ENCODE measurements at regions not wholly inside any gene's neighbourhood (a gene's known extent, or its start where the extent isn't known, plus 50 kb on each side); places are given as distances from the start of the nearest gene placed in this dataset.

GRCh38 chr11:109818290-109818689 is 274.9 kb upstream of the ZC3H12C start:
- no peak for TF ChIP-seq CTCF (conservative IDR thresholded peaks at IDR 0.05)
- no peak overlapping the region for H3K4me3 Mint-ChIP-seq
- no peak overlapping the region for H3K27ac ChIP-seq (ENCODE audit: low read depth, low read length)
- WGBS, 2 experiments (ENCODE audit: insufficient coverage in 1 of 2, insufficient read length in 1 of 2), result 96 to 97% methylated on average over 10 of the region's 10 CpGs
- no peaks in the 10 kb centered on the region for H3K27me3 ChIP-seq (ENCODE audit: control insufficient read depth, insufficient read depth, low read length, poor library complexity, severe bottlenecking)
- H3K9me3 Mint-ChIP-seq, result no peaks in the 10 kb centered on the region
- H3K36me3 ChIP-seq (ENCODE audit: control insufficient read depth, insufficient read depth, low read length), result no peaks in the 10 kb centered on the region
- no peaks in the 10 kb centered on the region for H3K36me3 Mint-ChIP-seq (ENCODE audit: low read depth)
- H3K27ac Mint-ChIP-seq, result no peak overlapping the region
- no peak for DNase-seq
- H3K4me3 ChIP-seq (ENCODE audit: low read length), result no peak overlapping the region
- no peak overlapping the region for H3K9ac ChIP-seq (ENCODE audit: extremely low read depth, low read length, poor library complexity, severe bottlenecking)
- H3K4me1 Mint-ChIP-seq, result peaks cover 5% of the 10 kb centered on the region
- no peaks in the 10 kb centered on the region for H3K27me3 Mint-ChIP-seq (ENCODE audit: insufficient read depth)
- no peaks in the 10 kb centered on the region for H3K9me3 ChIP-seq (ENCODE audit: control insufficient read depth, low read length)
- no peaks in the 10 kb centered on the region for H3K4me1 ChIP-seq (ENCODE audit: control insufficient read depth, insufficient read depth, low read length)

GRCh38 chr11:109819410-109819809 is 273.8 kb upstream of the ZC3H12C start:
- Mint-ChIP-seq H3K36me3 (ENCODE audit: low read depth) (no peaks in the 10 kb centered on the region), H3K4me3 (no peak overlapping the region), H3K9me3 (no peaks in the 10 kb centered on the region), H3K27ac (no peak overlapping the region), H3K4me1 (peaks cover 5% of the 10 kb centered on the region), H3K27me3 (ENCODE audit: insufficient read depth) (no peaks in the 10 kb centered on the region)
- Histone ChIP-seq H3K36me3 (ENCODE audit: control insufficient read depth, insufficient read depth, low read length) (no peaks in the 10 kb centered on the region), H3K4me1 (ENCODE audit: control insufficient read depth, insufficient read depth, low read length) (no peaks in the 10 kb centered on the region), H3K9ac (ENCODE audit: extremely low read depth, low read length, poor library complexity, severe bottlenecking) (no peak overlapping the region), H3K9me3 (ENCODE audit: control insufficient read depth, low read length) (no peaks in the 10 kb centered on the region), H3K27ac (ENCODE audit: low read depth, low read length) (no peak overlapping the region), H3K4me3 (ENCODE audit: low read length) (no peak overlapping the region), H3K27me3 (ENCODE audit: control insufficient read depth, insufficient read depth, low read length, poor library complexity, severe bottlenecking) (no peaks in the 10 kb centered on the region)
- no peak for TF ChIP-seq CTCF (conservative IDR thresholded peaks at IDR 0.05)
- DNase-seq, result peak; percentile 41
- WGBS, 2 experiments (ENCODE audit: insufficient coverage in 1 of 2, insufficient read length in 1 of 2), result 71 to 100% methylated on average over 1 to 2 of the region's 3 CpGs

- Histone ChIP-seq H3K27ac (ENCODE audit: low read depth, low read length) (no peak overlapping the region), H3K9me3 (ENCODE audit: control insufficient read depth, low read length) (no peaks in the 10 kb centered on the region), H3K9ac (ENCODE audit: extremely low read depth, low read length, poor library complexity, severe bottlenecking) (no peak overlapping the region), H3K4me1 (ENCODE audit: control insufficient read depth, insufficient read depth, low read length) (no peaks in the 10 kb centered on the region), H3K27me3 (ENCODE audit: control insufficient read depth, insufficient read depth, low read length, poor library complexity, severe bottlenecking) (no peaks in the 10 kb centered on the region), H3K4me3 (ENCODE audit: low read length) (no peak overlapping the region), H3K36me3 (ENCODE audit: control insufficient read depth, insufficient read depth, low read length) (no peaks in the 10 kb centered on the region)
- TF ChIP-seq CTCF (conservative IDR thresholded peaks at IDR 0.05), result no peak
- no peak for DNase-seq
- Mint-ChIP-seq H3K36me3 (ENCODE audit: low read depth) (no peaks in the 10 kb centered on the region), H3K4me3 (no peak overlapping the region), H3K9me3 (no peaks in the 10 kb centered on the region), H3K27me3 (ENCODE audit: insufficient read depth) (no peaks in the 10 kb centered on the region), H3K4me1 (peaks cover 5% of the 10 kb centered on the region), H3K27ac (no peak overlapping the region)
- WGBS, 2 experiments (ENCODE audit: insufficient coverage in 1 of 2, insufficient read length in 1 of 2), result 80 to 100% methylated on average over 1 to 2 of the region's 2 CpGs
Observed at GRCh38 chr11:109821511-109821910, 271.7 kb upstream of the ZC3H12C start.
